Epithelial cell of proximal tubule (primary cell): ENCODE measurements at regions not wholly inside any gene's neighbourhood (a gene's known extent, or its start where the extent isn't known, plus 50 kb on each side); places are given as distances from the start of the nearest gene placed in this dataset.

Experiments
- DNase-seq: peaks from one replicate; pipeline ENCODE4 v3.0.0-alpha.2; 2011; ENCODE audit warnings: low read depth
- H3K4me3 ChIP-seq: 2 replicates; pipeline ENCODE4 v1.5.1; 2011; ENCODE audit warnings: low read depth, mild to moderate bottlenecking, low read length
- CTCF ChIP-seq: conservative IDR thresholded peaks from 2 replicates; pipeline ENCODE4 v1.5.1; 2012; ENCODE audit warnings: low read depth, mild to moderate bottlenecking, low read length

GRCh38 chr1:163537809-163538208 lies 216.1 kb downstream of the NUF2 start:
- DNase-seq: no peak
- no peak overlapping the region for H3K4me3 ChIP-seq
- TF ChIP-seq CTCF: no peak

GRCh38 chr1:163538667-163539066 lies 216.9 kb downstream of the NUF2 start:
- DNase-seq: no peak
- H3K4me3 ChIP-seq: no peak overlapping the region
- TF ChIP-seq CTCF: no peak

- DNase-seq: no peak
- H3K4me3 ChIP-seq: no peak overlapping the region
- no peak for TF ChIP-seq CTCF
These were observed 219.0 kb downstream of the NUF2 start for GRCh38 chr1:163540727-163541126.

- H3K4me3 ChIP-seq: no peak overlapping the region
- TF ChIP-seq CTCF: no peak
- DNase-seq: no peak
These were observed 222.7 kb downstream of the NUF2 start for GRCh38 chr1:163544441-163544840.

GRCh38 chr1:163558162-163558561 lies 236.4 kb downstream of the NUF2 start:
- H3K4me3 ChIP-seq: no peak overlapping the region
- DNase-seq: no peak
- no peak for TF ChIP-seq CTCF

- no peak overlapping the region for H3K4me3 ChIP-seq
- peak; percentile 54 for TF ChIP-seq CTCF
- no peak for DNase-seq
These were observed 240.0 kb downstream of the NUF2 start for GRCh38 chr1:163561580-163562295.

GRCh38 chr1:163562355-163562754 lies 240.6 kb downstream of the NUF2 start:
- no peak overlapping the region for H3K4me3 ChIP-seq
- no peak for TF ChIP-seq CTCF
- no peak for DNase-seq
